Neural cell (in vitro differentiated cells): ENCODE measurements at regions not wholly inside any gene's neighbourhood (a gene's known extent, or its start where the extent isn't known, plus 50 kb on each side); places are given as distances from the start of the nearest gene placed in this dataset.

Source experiments
- H2AFZ ChIP-seq: fragments of 200-600, 300-800 bp; sonication (generic), shearing (Covaris generic); 2 replicates; pipeline ENCODE4 v1.6.0; 2014; ENCODE audit warnings: low read depth, mild to moderate bottlenecking, antibody characterized with exemption, low read length, moderate library complexity
- H3F3A ChIP-seq: fragments of 200-600 bp; shearing (Covaris generic); 2 replicates; pipeline ENCODE4 v1.6.1; 2016; ENCODE audit warnings: mild to moderate bottlenecking, moderate library complexity, mixed read lengths, antibody characterized with exemption, low read length; ENCODE audit not compliant: insufficient read depth, poor library complexity, severe bottlenecking
- H3K27ac ChIP-seq: fragments of 200-600, 300-800 bp; sonication (generic), shearing (Covaris generic); 2 replicates; pipeline ENCODE4 v1.5.1; 2014; ENCODE audit warnings: mild to moderate bottlenecking, low read length, moderate library complexity
- H3K27me3 ChIP-seq: fragments of 300-800, 200-600 bp; sonication (generic), shearing (Covaris generic); 2 replicates; pipeline ENCODE4 v1.6.0; 2014; ENCODE audit warnings: mild to moderate bottlenecking, low read depth, low read length, moderate library complexity; ENCODE audit not compliant: insufficient read depth
- H3K36me3 ChIP-seq: fragments of 300-800, 200-600 bp; sonication (generic), shearing (Covaris generic); 2 replicates; pipeline ENCODE4 v1.5.1; 2014; ENCODE audit warnings: mild to moderate bottlenecking, antibody characterized with exemption, low read length, moderate library complexity; ENCODE audit not compliant: insufficient read depth
- H3K4me2 ChIP-seq: fragments of 300-800, 200-600 bp; sonication (generic), shearing (Covaris generic); 2 replicates; pipeline ENCODE4 v1.6.0; 2014; ENCODE audit warnings: mild to moderate bottlenecking, low read length
- H3K4me3 ChIP-seq: fragments of 300-800, 200-600 bp; sonication (generic), shearing (Covaris generic); 2 replicates; pipeline ENCODE4 v1.5.1; 2014; ENCODE audit warnings: mild to moderate bottlenecking, low read length, moderate library complexity
- H3K79me2 ChIP-seq: fragments of 200-600 bp; shearing (Covaris generic); replicated peaks from 2 replicates; pipeline ENCODE4 v1.6.0; 2014; ENCODE audit warnings: mild to moderate bottlenecking, low read length, moderate library complexity; ENCODE audit not compliant: insufficient read depth
- H3K9ac ChIP-seq: fragments of 300-800, 200-600 bp; sonication (generic), shearing (Covaris generic); 2 replicates; pipeline ENCODE4 v1.6.1; 2016; ENCODE audit warnings: mild to moderate bottlenecking, low read length, mixed read lengths
- H3K9me2 ChIP-seq: fragments of 200-600 bp; shearing (Covaris generic); 2 replicates; pipeline ENCODE4 v1.6.1; 2016; ENCODE audit warnings: mild to moderate bottlenecking, low read length, mixed read lengths; ENCODE audit not compliant: insufficient read depth
- H3K9me3 ChIP-seq: fragments of 200-600, 300-800 bp; sonication (generic), shearing (Covaris generic); 2 replicates; pipeline ENCODE4 v1.6.1; 2016; ENCODE audit warnings: mild to moderate bottlenecking, mixed run types, low read length, moderate library complexity, mixed read lengths
- H4K20me1 ChIP-seq: fragments of 200-600 bp; shearing (Covaris generic); 2 replicates; pipeline ENCODE4 v1.6.1; 2016; ENCODE audit warnings: mild to moderate bottlenecking, mixed run types; ENCODE audit not compliant: insufficient read depth
- CTCF ChIP-seq: fragments of 450-650 bp; IDR thresholded peaks from 2 replicates; pipeline ENCODE4 v1.5.1; 2014; ENCODE audit warnings: antibody characterized with exemption, mild to moderate bottlenecking, moderate library complexity; ENCODE audit not compliant: poor library complexity, severe bottlenecking
- EP300 ChIP-seq: fragments of 450-650 bp; conservative IDR thresholded peaks from 2 replicates; pipeline ENCODE4 v1.6.1; 2014; ENCODE audit warnings: antibody characterized with exemption, mild to moderate bottlenecking, moderate library complexity; ENCODE audit not compliant: poor library complexity, severe bottlenecking
- EZH2 ChIP-seq: fragments of 200-600, 300-800 bp; shearing (Covaris generic), sonication (generic); IDR thresholded peaks from 2 replicates; pipeline ENCODE4 v1.6.1; 2014; ENCODE audit warnings: antibody characterized with exemption, low read length, borderline replicate concordance, mild to moderate bottlenecking; ENCODE audit not compliant: insufficient read depth, poor library complexity, severe bottlenecking
- MXI1 ChIP-seq: fragments of 450-650 bp; conservative IDR thresholded peaks from 2 replicates; pipeline ENCODE4 v1.6.1; 2014; ENCODE audit warnings: antibody characterized with exemption, mild to moderate bottlenecking; ENCODE audit not compliant: poor library complexity, severe bottlenecking
- POLR2AphosphoS5 ChIP-seq: IDR thresholded peaks from 2 replicates; pipeline ENCODE4 v1.6.1; 2012
- RAD21 ChIP-seq: fragments of 450-650 bp; conservative IDR thresholded peaks from 2 replicates; pipeline ENCODE4 v1.6.1; 2014; ENCODE audit warnings: antibody characterized with exemption, mild to moderate bottlenecking, moderate library complexity
- REST ChIP-seq: IDR thresholded peaks from 2 replicates; pipeline ENCODE4 v1.6.1; 2012; ENCODE audit warnings: borderline replicate concordance
- SMC3 ChIP-seq: fragments of 450-650 bp; conservative IDR thresholded peaks from 2 replicates; pipeline ENCODE4 v1.6.1; 2014; ENCODE audit warnings: antibody characterized with exemption, mild to moderate bottlenecking, moderate library complexity; ENCODE audit not compliant: poor library complexity
- TAF1 ChIP-seq: IDR thresholded peaks from 2 replicates; pipeline ENCODE4 v1.6.1; 2012; ENCODE audit warnings: low read depth

GRCh38 chr11:32328392-32328791 lies 106.9 kb downstream of the WT1 start:
- TF ChIP-seq CTCF (no peak), MXI1 (no peak), REST (no peak), EP300 (no peak), EZH2 (no peak), POLR2AphosphoS5 (no peak), RAD21 (no peak), SMC3 (no peak), TAF1 (no peak)
- H3K27me3 ChIP-seq, result peaks cover 6% of the 10 kb centered on the region

GRCh38 chr11:32331098-32331497 lies 104.2 kb downstream of the WT1 start:
- H3K27me3 ChIP-seq, result peaks cover 11% of the 10 kb centered on the region

More at GRCh38 chr11:32328392-32328791, 106.9 kb downstream of the WT1 start:
- Histone ChIP-seq H3K9ac (no peak overlapping the region), H3F3A (no peaks in the 10 kb centered on the region), H3K4me3 (no peak overlapping the region), H3K9me2 (no peaks in the 10 kb centered on the region), H3K27ac (no peak overlapping the region), H3K79me2 (no peaks in the 10 kb centered on the region), H4K20me1 (no peaks in the 10 kb centered on the region), H3K4me2 (no peak overlapping the region), H3K9me3 (no peaks in the 10 kb centered on the region), H3K36me3 (no peaks in the 10 kb centered on the region), H2AFZ (no peak overlapping the region)

More at GRCh38 chr11:32331098-32331497, 104.2 kb downstream of the WT1 start:
- no peak overlapping the region for H3K4me3 ChIP-seq
- TF ChIP-seq REST (no peak), POLR2AphosphoS5 (no peak), CTCF (no peak), MXI1 (no peak), RAD21 (no peak), SMC3 (no peak), TAF1 (no peak), EZH2 (no peak), EP300 (no peak)
- H3K79me2 ChIP-seq, result no peaks in the 10 kb centered on the region
- no peaks in the 10 kb centered on the region for H3K9me3 ChIP-seq
- H3K27ac ChIP-seq, result no peak overlapping the region
- H3K9ac ChIP-seq, result no peak overlapping the region
- no peaks in the 10 kb centered on the region for H3K36me3 ChIP-seq
- no peaks in the 10 kb centered on the region for H3K9me2 ChIP-seq
- H3F3A ChIP-seq, result no peaks in the 10 kb centered on the region
- H3K4me2 ChIP-seq, result no peak overlapping the region
- H4K20me1 ChIP-seq, result no peaks in the 10 kb centered on the region
- no peak overlapping the region for H2AFZ ChIP-seq
